ENCODE measurements at regions not wholly inside any gene's neighbourhood (a gene's known extent, or its start where the extent isn't known, plus 50 kb on each side); places are given as distances from the start of the nearest gene placed in this dataset.

DNA sequence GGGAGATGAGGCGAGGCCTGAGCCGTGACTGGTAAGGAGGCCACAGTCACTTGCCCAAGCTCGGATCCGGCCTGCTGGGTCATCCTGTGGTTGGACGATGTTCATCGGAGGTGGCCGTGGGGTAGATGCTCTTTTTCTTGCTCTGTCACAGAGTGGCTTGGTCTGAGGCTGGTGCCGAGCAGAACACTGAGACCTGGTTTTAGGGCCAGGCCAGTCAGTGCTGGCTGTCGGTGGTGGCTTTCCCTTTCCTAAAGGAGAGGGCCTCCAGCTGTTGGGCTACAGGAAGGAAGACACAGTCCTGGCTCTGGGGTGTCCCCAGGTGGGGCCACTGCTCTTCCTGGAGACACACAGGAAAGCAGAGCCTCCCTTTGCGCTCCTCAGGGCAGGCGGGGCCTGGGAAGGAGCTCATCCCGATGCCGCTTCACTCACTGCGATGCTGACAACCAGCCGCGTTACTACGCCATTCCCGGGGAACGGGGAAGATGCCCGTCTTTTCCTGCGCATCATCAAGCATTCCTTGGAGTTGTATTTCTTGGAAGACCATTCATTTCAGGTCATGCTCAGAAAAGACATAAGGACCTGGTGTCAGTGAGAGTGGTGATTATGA lies 254.8 kb upstream of the IRX4 start:
- Histone ChIP-seq H3K4me3 (ENCODE audit: low read length) (no peak overlapping the region), H3K4me2 (ENCODE audit: low read depth, low read length) (no peak overlapping the region), H3K27me3 (replicated peaks; ENCODE audit: insufficient read depth, low read length) (peaks cover 10% of the 10 kb centered on the region; the same call in 1 of the 2 replicates), H3K9ac (ENCODE audit: low read length) (no peak overlapping the region), H3K9me3 (replicated peaks; ENCODE audit: insufficient read depth, low read length) (no peaks in the 10 kb centered on the region), H3K79me2 (ENCODE audit: low read length) (no peaks in the 10 kb centered on the region), H3K4me1 (ENCODE audit: low read length) (no peaks in the 10 kb centered on the region), H2AFZ (ENCODE audit: low read length) (no peak overlapping the region), H3K27ac (ENCODE audit: low read length) (no peak overlapping the region), H3K36me3 (replicated peaks; ENCODE audit: insufficient read depth, low read length) (no peaks in the 10 kb centered on the region), H3K9me2 (replicated peaks; ENCODE audit: insufficient read depth, low read length) (no peaks in the 10 kb centered on the region), H3F3A (ENCODE audit: insufficient read depth, low read length) (no peaks in the 10 kb centered on the region), H4K20me1 (ENCODE audit: insufficient read depth, low read length) (no peaks in the 10 kb centered on the region)
- TF ChIP-seq EZH2 (optimal IDR thresholded peaks at IDR 0.05; ENCODE audit: low read depth, low read length) (no peak), EZH2phosphoT487 (IDR thresholded peaks at IDR 0.05; ENCODE audit: low read length) (no peak)
- TF ChIP-seq, protein P1, sequence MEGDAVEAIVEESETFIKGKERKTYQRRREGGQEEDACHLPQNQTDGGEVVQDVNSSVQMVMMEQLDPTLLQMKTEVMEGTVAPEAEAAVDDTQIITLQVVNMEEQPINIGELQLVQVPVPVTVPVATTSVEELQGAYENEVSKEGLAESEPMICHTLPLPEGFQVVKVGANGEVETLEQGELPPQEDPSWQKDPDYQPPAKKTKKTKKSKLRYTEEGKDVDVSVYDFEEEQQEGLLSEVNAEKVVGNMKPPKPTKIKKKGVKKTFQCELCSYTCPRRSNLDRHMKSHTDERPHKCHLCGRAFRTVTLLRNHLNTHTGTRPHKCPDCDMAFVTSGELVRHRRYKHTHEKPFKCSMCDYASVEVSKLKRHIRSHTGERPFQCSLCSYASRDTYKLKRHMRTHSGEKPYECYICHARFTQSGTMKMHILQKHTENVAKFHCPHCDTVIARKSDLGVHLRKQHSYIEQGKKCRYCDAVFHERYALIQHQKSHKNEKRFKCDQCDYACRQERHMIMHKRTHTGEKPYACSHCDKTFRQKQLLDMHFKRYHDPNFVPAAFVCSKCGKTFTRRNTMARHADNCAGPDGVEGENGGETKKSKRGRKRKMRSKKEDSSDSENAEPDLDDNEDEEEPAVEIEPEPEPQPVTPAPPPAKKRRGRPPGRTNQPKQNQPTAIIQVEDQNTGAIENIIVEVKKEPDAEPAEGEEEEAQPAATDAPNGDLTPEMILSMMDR (IDR thresholded peaks at IDR 0.05; ENCODE audit: low read length): no peak
- no peak for DNase-seq

DNA sequence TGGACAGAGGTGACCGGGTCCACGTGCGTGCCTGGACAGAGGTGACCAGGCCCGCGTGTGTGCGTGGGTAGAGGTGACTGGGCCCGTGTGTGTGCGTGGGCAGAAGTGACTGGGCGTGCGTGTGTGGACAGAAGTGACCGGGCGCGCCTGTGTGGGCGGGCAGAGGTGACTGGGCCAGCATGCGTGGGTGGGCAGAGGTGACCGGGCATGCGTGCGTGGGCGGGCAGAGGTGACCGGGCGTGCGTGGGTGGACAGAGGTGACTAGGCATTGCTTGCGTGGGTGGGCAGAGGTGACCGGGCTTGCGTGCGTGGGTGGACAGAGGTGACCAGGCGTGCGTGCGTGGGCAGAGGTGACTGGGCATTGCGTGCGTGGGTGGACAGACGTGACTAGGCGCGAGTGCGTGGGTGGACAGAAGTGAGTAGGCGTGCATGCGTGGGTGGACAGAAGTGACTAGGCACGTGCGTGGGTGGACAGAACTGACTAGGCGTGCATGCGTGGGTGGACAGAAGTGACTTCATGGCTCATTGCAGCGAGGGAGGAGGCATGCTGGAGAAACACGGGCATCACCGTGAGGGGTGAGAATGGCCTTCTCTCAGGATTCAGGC lies 254.1 kb upstream of the IRX4 start:
- Histone ChIP-seq H3K27me3 (replicated peaks; ENCODE audit: insufficient read depth, low read length) (peaks cover 3% of the 10 kb centered on the region; the same call in 1 of the 2 replicates), H3F3A (ENCODE audit: insufficient read depth, low read length) (no peaks in the 10 kb centered on the region)
- DNase-seq: no peak

DNA sequence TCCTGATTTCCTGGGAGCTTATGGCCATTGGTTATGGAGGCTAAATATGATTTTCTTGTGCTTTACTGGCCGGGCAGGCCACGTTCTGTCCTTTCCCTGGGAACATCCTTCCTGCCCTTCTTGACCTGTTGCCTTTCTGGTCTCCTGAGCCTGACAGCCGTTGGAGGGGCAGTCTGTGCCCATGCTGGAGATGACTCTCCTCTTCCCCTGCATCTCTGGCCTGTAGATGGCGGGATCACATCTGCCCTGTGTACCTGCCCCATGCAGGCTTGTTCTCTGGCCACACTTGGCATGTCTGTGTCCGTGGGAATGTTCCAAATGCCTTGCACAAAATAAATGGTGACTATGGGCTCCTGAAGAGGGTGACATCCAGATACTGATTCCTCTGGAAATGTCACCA lies 253.1 kb upstream of the IRX4 start:
- Histone ChIP-seq H3K4me2 (ENCODE audit: low read depth, low read length) (no peak overlapping the region), H3K27me3 (replicated peaks; ENCODE audit: insufficient read depth, low read length) (no peaks in the 10 kb centered on the region), H3K27ac (ENCODE audit: low read length) (no peak overlapping the region), H3K79me2 (ENCODE audit: low read length) (no peaks in the 10 kb centered on the region), H4K20me1 (ENCODE audit: insufficient read depth, low read length) (no peaks in the 10 kb centered on the region), H3K9me2 (replicated peaks; ENCODE audit: insufficient read depth, low read length) (no peaks in the 10 kb centered on the region), H3F3A (ENCODE audit: insufficient read depth, low read length) (no peaks in the 10 kb centered on the region), H3K4me1 (ENCODE audit: low read length) (no peaks in the 10 kb centered on the region), H2AFZ (ENCODE audit: low read length) (no peak overlapping the region), H3K36me3 (replicated peaks; ENCODE audit: insufficient read depth, low read length) (no peaks in the 10 kb centered on the region), H3K4me3 (ENCODE audit: low read length) (no peak overlapping the region), H3K9me3 (replicated peaks; ENCODE audit: insufficient read depth, low read length) (no peaks in the 10 kb centered on the region), H3K9ac (ENCODE audit: low read length) (no peak overlapping the region)
- TF ChIP-seq EZH2phosphoT487 (IDR thresholded peaks at IDR 0.05; ENCODE audit: low read length) (no peak), EZH2 (optimal IDR thresholded peaks at IDR 0.05; ENCODE audit: low read depth, low read length) (no peak)
- TF ChIP-seq, protein P1 (IDR thresholded peaks at IDR 0.05; ENCODE audit: low read length): no peak
- no peak for DNase-seq

More for the DNA sequence above, 254.1 kb upstream of the IRX4 start:
- Histone ChIP-seq H3K4me1 (ENCODE audit: low read length) (no peaks in the 10 kb centered on the region), H3K36me3 (replicated peaks; ENCODE audit: insufficient read depth, low read length) (no peaks in the 10 kb centered on the region), H3K9me2 (replicated peaks; ENCODE audit: insufficient read depth, low read length) (no peaks in the 10 kb centered on the region), H3K4me3 (ENCODE audit: low read length) (no peak overlapping the region), H2AFZ (ENCODE audit: low read length) (no peak overlapping the region), H4K20me1 (ENCODE audit: insufficient read depth, low read length) (no peaks in the 10 kb centered on the region), H3K4me2 (ENCODE audit: low read depth, low read length) (no peak overlapping the region), H3K9me3 (replicated peaks; ENCODE audit: insufficient read depth, low read length) (no peaks in the 10 kb centered on the region), H3K9ac (ENCODE audit: low read length) (no peak overlapping the region), H3K79me2 (ENCODE audit: low read length) (no peaks in the 10 kb centered on the region), H3K27ac (ENCODE audit: low read length) (no peak overlapping the region)
- TF ChIP-seq EZH2 (optimal IDR thresholded peaks at IDR 0.05; ENCODE audit: low read depth, low read length) (no peak), EZH2phosphoT487 (IDR thresholded peaks at IDR 0.05; ENCODE audit: low read length) (no peak)
- TF ChIP-seq, protein P1 (IDR thresholded peaks at IDR 0.05; ENCODE audit: low read length): no peak
